MG63 (cell line): ENCODE measurements at regions not wholly inside any gene's neighbourhood (a gene's known extent, or its start where the extent isn't known, plus 50 kb on each side); places are given as distances from the start of the nearest gene placed in this dataset.

Source experiments
- DNase-seq: peaks from one replicate; pipeline ENCODE4 v3.0.0-alpha.2; 2020
- H3K27me3 ChIP-seq: fragments of 250-450 bp; sonication (Bioruptor Pico); 2 replicates; pipeline ENCODE4 v1.5.1; 2020; ENCODE audit warnings: mild to moderate bottlenecking, moderate library complexity
- H3K36me3 ChIP-seq: fragments of 250-450 bp; sonication (Bioruptor Pico); 2 replicates; pipeline ENCODE4 v1.5.1; 2020; ENCODE audit warnings: mild to moderate bottlenecking, moderate library complexity
- H3K4me3 ChIP-seq: fragments of 250-450 bp; sonication (Bioruptor Pico); 2 replicates; pipeline ENCODE4 v1.5.1; 2020; ENCODE audit warnings: mild to moderate bottlenecking, moderate library complexity
- H3K9me3 ChIP-seq: fragments of 250-450 bp; sonication (Bioruptor Pico); 2 replicates; pipeline ENCODE4 v1.5.1; 2020; ENCODE audit warnings: mild to moderate bottlenecking, moderate library complexity

DNA sequence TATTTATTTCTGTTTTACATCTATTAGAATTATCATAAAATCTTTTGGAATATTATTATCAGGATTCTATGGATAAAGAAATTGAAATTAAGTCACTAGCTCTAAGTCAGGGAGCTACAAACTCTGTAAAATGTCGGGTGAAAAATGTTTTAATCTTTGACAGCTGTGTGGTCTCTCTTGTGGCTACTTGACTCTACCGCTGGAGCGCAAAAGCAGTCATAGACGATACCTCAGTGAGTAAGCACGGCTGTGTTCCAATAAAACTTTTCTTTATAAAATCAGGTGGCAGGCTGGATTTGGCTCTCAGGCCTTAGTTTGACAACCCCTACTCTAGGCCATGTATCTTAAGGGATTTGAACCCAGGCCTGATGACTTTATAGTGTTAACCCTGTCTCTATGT lies 88.5 kb upstream of the PFN2 start:
- Histone ChIP-seq H3K36me3 (no peaks in the 10 kb centered on the region), H3K4me3 (no peak overlapping the region), H3K27me3 (no peaks in the 10 kb centered on the region), H3K9me3 (no peaks in the 10 kb centered on the region)
- DNase-seq, result no peak

DNA sequence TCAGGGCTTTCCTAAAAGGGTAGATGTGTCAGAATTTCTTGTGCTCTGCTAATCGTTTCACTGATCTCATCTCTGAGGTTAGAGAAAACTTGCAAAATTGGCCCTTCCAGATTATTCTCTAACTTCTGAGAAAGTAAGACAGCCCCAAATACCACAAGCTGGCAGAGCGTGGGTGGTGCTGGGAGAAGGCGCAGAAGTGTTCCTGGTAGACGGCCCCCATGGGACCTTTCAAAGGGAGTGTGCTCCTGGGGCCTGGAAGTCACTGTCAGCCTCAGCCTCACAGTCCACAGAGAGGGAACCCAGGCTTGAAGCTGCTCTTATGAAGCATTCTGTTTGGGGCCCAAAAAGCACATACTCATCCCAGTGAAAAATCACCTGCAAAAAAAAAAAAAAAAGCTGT lies 86.5 kb upstream of the PFN2 start:
- H3K36me3 ChIP-seq, result no peaks in the 10 kb centered on the region
- no peaks in the 10 kb centered on the region for H3K9me3 ChIP-seq
- DNase-seq, result no peak
- no peak overlapping the region for H3K4me3 ChIP-seq
- H3K27me3 ChIP-seq, result no peaks in the 10 kb centered on the region

DNA sequence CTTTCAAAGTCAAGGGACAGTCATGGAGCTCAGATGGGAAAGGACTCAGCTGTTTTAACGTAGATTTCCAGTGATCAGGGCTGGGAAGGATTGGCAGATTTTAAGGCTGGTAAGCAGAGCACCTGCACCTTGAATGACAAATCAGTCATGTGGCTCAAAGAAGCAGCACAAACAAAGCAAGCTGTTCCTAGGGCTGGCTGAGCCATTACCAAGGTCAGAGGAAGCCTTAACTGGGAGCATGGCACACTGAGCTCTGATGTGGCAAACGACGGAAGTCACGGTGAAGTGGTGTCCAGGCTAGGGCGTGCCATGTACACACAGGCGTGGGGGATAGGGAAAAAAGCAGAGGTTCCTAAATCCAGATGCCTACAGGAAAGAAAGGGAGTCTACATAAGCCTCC lies 84.6 kb upstream of the PFN2 start:
- no peaks in the 10 kb centered on the region for H3K36me3 ChIP-seq
- no peak overlapping the region for H3K4me3 ChIP-seq
- no peaks in the 10 kb centered on the region for H3K9me3 ChIP-seq
- DNase-seq, result no peak
- no peaks in the 10 kb centered on the region for H3K27me3 ChIP-seq

DNA sequence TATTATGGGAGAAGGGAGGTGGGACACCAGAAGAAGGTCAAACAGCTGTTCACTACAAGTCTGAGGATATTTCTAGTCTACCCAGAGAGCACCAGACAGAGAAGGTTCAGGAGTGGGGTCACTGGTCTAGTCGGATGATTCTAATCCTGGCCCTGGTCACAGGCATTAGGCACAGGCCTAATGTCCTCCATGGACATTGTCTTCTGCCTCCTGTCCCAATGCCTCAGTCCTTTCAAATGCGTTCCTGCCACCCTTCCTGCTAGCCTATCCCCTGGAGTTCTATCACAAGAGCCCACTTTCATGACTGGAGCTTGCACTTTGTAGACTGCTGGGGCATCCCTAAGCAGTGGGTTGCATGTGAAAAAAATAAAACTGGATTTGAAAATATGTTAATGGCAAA lies 83.9 kb upstream of the PFN2 start:
- Histone ChIP-seq H3K4me3 (no peak overlapping the region), H3K36me3 (no peaks in the 10 kb centered on the region), H3K9me3 (no peaks in the 10 kb centered on the region), H3K27me3 (no peaks in the 10 kb centered on the region)
- no peak for DNase-seq

DNA sequence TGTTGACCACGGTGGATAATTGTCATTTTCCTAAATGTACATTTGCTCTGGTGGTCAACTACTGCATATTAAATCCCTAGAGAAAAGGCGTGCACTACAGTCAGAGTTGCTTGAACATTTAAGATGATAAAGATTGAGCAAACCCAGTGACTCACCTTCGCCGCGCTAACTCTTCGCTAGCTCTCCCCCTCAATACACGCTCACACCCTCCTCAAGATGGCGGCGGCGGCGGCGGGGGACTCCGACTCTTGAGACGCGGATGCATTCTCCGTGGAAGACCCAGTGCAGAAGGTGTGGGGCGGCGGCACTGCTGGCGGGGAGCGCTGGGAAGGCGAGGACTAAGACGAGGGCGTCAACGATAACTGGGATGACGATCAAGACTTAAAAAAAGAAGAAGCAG lies 79.8 kb upstream of the PFN2 start:
- Histone ChIP-seq H3K9me3 (no peaks in the 10 kb centered on the region), H3K36me3 (no peaks in the 10 kb centered on the region), H3K27me3 (no peaks in the 10 kb centered on the region), H3K4me3 (no peak overlapping the region)
- no peak for DNase-seq

DNA sequence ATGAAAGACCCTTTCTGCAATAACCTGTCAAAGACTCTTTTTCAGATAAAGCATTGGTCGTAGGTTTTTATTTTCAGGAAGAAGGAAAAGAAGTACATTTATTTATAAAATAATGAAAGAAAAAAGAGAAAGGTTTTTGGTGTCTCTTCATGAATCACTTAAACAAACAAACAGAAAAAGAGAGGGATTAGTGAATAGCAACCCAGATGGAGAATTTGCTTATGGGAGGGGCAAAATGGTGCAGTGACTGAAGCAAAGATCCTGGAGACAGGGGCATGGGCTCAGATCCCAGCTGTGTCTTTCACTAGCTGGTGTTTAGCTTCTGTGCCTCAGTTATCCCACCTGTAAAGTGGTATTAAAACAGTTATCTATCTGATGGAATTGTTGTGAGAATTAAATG lies 78.6 kb upstream of the PFN2 start:
- H3K4me3 ChIP-seq, result no peak overlapping the region
- peak; percentile 30 for DNase-seq
- H3K9me3 ChIP-seq, result no peaks in the 10 kb centered on the region
- H3K36me3 ChIP-seq, result no peaks in the 10 kb centered on the region
- no peaks in the 10 kb centered on the region for H3K27me3 ChIP-seq

DNA sequence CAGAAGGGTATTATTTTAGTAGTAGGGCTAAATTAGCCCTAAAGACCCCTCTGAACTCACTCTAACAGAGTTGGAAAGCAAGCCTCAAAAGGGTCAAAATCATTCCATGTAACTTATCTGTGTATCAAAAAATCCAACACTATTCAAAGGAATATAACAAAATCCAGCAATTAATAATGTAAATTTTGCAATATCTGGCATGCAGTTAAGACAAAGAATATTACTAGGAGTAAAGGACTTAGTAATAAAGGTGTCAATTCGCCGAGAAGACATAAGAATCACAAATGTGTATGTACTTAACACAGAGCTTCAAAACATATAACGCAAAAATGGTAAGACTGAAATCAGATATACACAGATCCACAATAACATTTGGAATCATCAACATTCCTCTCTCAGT lies 71.2 kb upstream of the PFN2 start:
- DNase-seq, result no peak
- H3K36me3 ChIP-seq, result no peaks in the 10 kb centered on the region
- H3K4me3 ChIP-seq, result no peak overlapping the region
- no peaks in the 10 kb centered on the region for H3K27me3 ChIP-seq
- peaks cover 14% of the 10 kb centered on the region for H3K9me3 ChIP-seq

DNA sequence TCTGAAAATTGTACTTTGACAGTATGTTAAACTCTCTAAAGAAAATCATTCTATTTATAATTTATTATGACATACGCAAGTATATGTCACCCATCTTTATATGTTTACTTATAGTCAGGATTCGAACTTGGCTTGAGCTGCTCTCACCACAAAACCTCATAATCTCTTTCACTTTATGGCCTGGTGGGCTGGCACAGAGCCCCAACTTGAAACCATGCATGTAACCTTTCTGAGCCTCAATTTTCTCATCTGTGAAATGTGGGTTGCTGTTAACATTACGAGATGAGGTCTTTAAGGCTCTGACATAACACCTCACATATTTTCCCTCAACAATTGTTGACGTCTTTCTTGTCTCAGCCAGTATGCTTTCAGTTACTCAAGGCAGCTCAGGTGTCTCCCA lies 69.4 kb upstream of the PFN2 start:
- DNase-seq, result no peak
- no peaks in the 10 kb centered on the region for H3K36me3 ChIP-seq
- H3K27me3 ChIP-seq, result no peaks in the 10 kb centered on the region

DNA sequence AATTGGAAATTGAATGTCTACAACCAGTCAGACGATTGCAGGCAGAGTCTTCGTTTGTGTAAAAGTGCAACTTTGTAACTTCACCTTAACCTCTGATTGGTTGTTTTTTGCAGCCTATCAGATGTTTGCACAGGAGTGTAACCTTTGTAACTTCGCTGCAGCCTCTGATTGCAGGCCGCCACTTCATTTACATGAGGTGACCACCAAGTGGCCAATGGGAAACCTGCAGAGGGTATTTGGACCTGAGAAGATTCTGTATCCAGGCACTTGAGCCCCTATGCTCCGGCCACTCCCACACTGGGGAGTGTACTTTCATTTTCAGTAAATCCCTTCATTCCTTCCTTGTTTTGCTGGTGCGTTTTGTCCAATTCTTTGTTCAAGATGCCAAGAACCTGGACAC lies 68.1 kb upstream of the PFN2 start:
- no peaks in the 10 kb centered on the region for H3K36me3 ChIP-seq
- peaks cover 14% of the 10 kb centered on the region for H3K9me3 ChIP-seq
- H3K27me3 ChIP-seq, result no peaks in the 10 kb centered on the region
- H3K4me3 ChIP-seq, result no peak overlapping the region
- no peak for DNase-seq

More for the DNA sequence above, 69.4 kb upstream of the PFN2 start:
- Histone ChIP-seq H3K4me3 (no peak overlapping the region), H3K9me3 (peaks cover 14% of the 10 kb centered on the region)

DNA sequence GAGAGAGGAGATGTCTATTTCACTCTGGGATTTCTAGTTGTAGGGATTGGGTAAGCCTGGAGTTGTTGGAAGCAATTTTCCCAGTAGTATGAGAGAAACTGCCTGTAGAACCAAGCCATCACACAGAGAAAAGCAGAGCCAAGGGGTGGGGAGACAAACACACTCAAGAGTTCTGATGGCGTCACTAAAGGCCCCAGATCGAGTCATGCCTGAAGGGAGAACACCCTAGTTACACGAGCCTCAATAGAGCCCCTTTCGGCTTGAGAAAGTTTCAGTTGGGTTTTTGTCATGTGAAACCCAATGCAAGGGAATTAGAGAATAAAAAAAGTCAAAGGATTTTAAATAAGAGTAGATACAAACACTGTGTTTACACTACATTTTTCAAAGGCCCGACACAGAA lies 66.1 kb upstream of the PFN2 start:
- Histone ChIP-seq H3K9me3 (peaks cover 7% of the 10 kb centered on the region), H3K4me3 (no peak overlapping the region), H3K36me3 (no peaks in the 10 kb centered on the region), H3K27me3 (no peaks in the 10 kb centered on the region)
- no peak for DNase-seq

DNA sequence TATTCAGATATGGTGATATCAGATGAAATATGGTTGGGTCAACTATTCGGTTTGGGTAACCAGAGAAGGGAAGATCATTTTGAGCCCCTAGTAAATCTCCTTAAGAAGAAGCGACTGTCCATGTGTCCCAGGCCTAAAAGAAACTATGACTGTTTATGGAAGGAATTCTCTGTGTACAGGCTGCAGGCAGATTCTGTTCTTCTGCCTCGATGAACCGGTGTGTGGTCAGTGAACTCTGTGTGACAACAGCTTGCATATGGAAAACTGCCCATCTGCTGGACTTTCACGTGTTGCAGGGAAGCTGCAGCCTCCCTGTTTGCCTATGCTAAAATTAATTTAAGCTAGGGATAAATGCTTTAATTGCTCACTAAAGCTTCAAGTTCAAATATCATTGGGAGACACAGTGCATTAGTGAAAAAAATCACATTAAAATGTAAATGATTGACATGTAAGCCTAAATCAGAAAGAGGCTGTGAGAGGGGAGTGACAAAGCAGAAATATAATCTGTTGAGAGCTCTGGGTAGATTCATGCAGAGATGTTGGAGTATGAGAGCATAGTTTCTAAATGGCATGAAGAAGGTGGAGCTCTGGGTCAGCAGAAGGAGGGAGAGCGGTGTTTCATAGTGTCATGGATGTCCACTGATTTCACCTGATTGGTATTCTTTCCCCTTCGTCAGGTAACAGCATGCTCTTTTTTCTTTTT lies 65.4 kb upstream of the PFN2 start:
- Histone ChIP-seq H3K27me3 (no peaks in the 10 kb centered on the region), H3K4me3 (no peak overlapping the region), H3K36me3 (no peaks in the 10 kb centered on the region), H3K9me3 (peaks cover 3% of the 10 kb centered on the region; the same call in 1 of the 2 replicates)
- no peak for DNase-seq

DNA sequence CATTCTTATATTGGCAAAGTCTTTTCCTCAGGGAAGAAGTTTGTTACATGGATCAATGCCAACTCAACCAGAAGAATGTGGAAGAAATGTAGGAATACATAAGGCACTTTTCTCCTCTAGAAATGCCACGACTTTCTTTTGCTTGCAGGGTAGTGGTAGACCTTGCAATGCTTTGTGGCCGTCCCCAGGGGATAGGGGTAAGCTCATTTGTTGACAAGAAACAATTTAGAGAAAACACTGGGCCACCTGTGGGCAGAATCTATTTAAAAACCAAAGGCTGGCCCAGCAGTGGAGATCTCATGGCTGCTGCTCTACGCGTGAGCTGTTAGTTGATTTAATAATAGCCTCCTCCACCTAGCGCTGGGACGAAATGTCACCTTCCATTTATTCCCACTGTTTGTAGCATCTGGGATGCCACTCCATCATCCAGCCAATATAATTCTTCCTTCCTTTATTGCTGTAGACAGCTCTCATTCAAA lies 64.6 kb upstream of the PFN2 start:
- no peaks in the 10 kb centered on the region; the same call in 1 of the 2 replicates for H3K9me3 ChIP-seq
- H3K36me3 ChIP-seq, result no peaks in the 10 kb centered on the region
- H3K4me3 ChIP-seq, result no peak overlapping the region
- no peaks in the 10 kb centered on the region for H3K27me3 ChIP-seq
- no peak for DNase-seq

DNA sequence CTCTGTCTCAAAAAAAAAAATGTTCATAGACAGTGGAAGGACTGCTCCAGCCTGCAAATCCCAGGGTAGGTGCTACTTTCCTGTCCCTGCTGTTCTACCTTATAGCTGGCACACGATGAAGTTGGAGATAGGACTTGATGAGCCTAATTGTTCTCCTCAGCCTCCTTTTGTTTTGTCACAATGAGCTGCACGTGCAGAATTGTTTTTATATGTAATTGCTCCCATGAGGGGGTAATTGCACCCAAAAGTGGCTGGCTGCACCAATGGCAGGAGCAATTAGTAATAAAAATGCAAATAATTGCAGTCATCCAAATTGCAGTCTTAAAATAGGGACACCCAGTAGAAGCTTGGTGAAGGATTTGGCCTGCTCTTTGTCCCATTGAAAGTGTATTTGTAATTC lies 63.0 kb upstream of the PFN2 start:
- no peaks in the 10 kb centered on the region for H3K36me3 ChIP-seq
- no peaks in the 10 kb centered on the region for H3K27me3 ChIP-seq
- H3K4me3 ChIP-seq, result no peak overlapping the region
- DNase-seq, result no peak
- H3K9me3 ChIP-seq, result no peaks in the 10 kb centered on the region; the same call in 1 of the 2 replicates

DNA sequence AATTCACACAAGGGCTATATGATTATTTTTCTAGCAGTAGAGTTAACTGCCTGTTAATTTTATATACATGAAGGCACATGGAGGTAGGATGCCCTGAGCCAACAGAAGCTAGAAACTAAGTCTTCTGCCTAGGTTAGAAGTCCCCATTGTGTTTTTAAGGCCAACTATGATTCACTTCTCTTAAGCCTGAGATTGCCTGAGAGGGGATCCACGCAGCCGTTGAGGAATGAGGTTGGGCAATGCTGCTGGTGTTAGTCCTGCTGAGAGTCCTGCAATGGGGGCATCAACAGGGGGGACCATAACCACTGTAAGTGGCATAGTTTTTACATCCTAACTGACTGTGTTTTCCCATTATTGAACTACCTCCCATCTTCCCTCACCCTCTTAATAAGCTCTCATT lies 60.1 kb upstream of the PFN2 start:
- Histone ChIP-seq H3K36me3 (no peaks in the 10 kb centered on the region), H3K27me3 (no peaks in the 10 kb centered on the region), H3K4me3 (no peak overlapping the region), H3K9me3 (no peaks in the 10 kb centered on the region; the same call in 1 of the 2 replicates)
- no peak for DNase-seq

DNA sequence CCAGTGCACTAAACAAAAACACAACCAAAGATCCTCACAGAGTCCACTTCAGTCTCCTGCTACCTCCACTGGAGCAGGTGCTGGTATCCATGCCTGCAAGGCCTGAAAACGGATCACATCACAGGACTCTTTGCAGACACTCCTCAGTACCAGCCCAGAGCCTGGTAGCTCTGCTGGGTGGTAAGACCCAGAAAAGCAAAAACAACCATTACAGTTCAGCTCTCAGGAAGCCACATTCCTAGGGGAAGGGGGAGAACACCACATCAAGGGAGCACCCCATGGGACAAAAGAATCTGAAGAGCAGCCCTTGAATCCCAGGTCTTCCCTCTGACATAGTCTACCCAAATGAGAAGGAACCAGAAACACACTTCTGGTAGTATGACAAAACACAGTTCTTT lies 52.5 kb upstream of the PFN2 start:
- Histone ChIP-seq H3K9me3 (no peaks in the 10 kb centered on the region), H3K36me3 (no peaks in the 10 kb centered on the region), H3K4me3 (no peak overlapping the region), H3K27me3 (no peaks in the 10 kb centered on the region)
- no peak for DNase-seq

DNA sequence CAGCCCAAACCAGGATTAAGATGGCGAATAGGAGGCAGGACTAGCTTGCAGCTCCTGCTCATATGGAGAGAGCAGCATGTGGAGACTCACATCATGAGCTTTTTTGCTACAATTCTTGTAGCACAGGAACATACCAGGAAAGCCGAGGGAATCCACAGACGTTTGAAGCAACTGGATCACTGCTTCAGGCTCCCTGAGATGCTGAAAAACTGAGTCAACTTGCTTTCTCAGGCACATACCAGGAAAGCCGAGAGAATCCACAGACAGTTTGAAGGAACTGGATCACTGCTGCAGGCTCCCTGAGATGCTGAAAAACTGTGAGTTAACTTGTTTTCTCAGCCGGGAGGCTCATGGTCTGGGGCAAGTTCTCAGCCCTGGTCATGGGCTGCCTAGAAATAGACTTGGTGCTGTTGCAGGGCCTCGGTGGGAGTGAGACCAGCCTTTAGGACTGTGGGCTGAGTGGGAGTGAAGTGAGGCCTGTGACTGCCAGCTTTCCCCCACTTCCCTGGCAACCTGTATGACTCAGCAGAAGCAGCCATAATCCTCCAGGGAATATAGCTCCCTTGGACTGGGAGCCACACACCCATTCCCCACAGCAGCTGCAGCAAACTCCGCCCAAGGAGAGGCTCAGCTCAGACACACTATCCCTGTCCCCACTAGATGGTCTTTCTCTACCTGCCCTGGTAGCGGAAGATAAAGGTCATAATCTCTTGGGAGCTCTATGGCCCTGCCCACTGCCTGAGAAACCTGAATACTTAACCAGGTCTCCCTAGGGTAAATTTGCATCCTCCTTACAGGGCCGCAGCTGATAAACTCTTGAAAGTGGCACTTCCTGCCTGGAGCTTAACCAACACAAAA lies 51.9 kb upstream of the PFN2 start:
- DNase-seq, result peak; percentile 27
- no peak overlapping the region for H3K4me3 ChIP-seq
- no peaks in the 10 kb centered on the region for H3K27me3 ChIP-seq
- H3K9me3 ChIP-seq, result no peaks in the 10 kb centered on the region; the same call in 1 of the 2 replicates
- no peaks in the 10 kb centered on the region for H3K36me3 ChIP-seq

DNA sequence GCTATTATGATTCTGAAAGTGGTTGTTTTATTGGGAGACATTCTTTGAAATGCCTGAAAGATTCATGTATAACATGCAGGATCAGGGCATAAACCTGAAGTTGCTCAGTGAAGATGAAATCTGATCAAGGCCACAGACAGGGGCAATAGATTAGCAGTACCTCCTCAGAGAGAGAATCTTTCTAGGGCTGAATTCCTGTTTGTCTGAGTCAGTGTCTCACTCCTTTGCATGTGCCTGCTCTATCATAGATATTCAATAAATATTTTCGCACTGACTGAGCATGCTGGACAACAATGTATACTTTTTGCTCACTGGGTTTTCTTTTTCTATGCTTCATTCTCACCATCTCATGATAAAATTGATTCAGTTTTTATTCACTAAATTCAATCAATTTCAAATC lies 49.8 kb upstream of the PFN2 start:
- Histone ChIP-seq H3K9me3 (no peaks in the 10 kb centered on the region; the same call in 1 of the 2 replicates), H3K4me3 (no peak overlapping the region), H3K36me3 (no peaks in the 10 kb centered on the region), H3K27me3 (no peaks in the 10 kb centered on the region)
- peak; percentile 9 for DNase-seq
